ENCODE measurements at regions not wholly inside any gene's neighbourhood (a gene's known extent, or its start where the extent isn't known, plus 50 kb on each side); places are given as distances from the start of the nearest gene placed in this dataset.

- peaks cover 0 to 6% of the 10 kb centered on the region in 2 donors for H3K4me1 ChIP-seq
- H3K27me3 ChIP-seq, result no peaks in the 10 kb centered on the region
- no peak overlapping the region for H3K4me3 ChIP-seq
- H3K36me3 ChIP-seq, result no peaks in the 10 kb centered on the region
- H3K9me3 ChIP-seq, result no peaks in the 10 kb centered on the region
- no peak for TF ChIP-seq POLR2A (IDR thresholded peaks at IDR 0.05)
- TF ChIP-seq CTCF (IDR thresholded peaks at IDR 0.05 in 4 of 5, conservative IDR thresholded peaks at IDR 0.05 in 1 of 5), result no peak
- ATAC-seq, result no peak
- DNase-seq, result no peak
- H3K27ac ChIP-seq, result no peak overlapping the region
- in situ Hi-C loops (cut with MboI; ENCODE audit: low sequenced_read_pairs in 4 of 4), result no loop called here
- intact Hi-C loops (cut with DNase I; ENCODE audit: low total_unique reads), result no loop called here
These were observed 79.2 kb upstream of the PPP1R3C start for GRCh38 chr10:91711885-91712680.

DNA sequence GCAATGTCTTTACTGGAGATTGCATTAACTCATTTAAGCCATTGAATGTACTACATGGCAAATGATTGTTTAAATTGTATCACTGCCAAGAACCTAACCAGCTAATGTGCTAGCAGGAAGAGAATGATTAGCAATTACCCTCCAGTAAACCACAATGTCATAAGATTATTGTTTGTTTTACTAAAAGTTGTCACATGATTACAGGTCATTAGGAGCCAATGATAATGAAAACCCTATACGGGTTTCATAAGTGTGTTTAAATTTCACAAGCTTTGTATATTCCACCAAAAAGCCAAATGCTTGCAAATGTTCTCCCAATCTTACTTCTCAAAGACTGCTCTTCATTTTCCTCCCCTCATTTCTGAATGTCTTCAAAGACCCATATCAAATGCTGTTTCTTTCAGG lies 76.5 kb upstream of the PPP1R3C start:
- intact Hi-C loops (cut with DNase I; ENCODE audit: low total_unique reads) (no loop called here), in situ Hi-C loops (cut with MboI; ENCODE audit: low sequenced_read_pairs in 4 of 4) (no loop called here)
- peaks cover 0 to 6% of the 10 kb centered on the region in 2 donors for H3K4me1 ChIP-seq
- DNase-seq (no peak), ATAC-seq (no peak)
- no peaks in the 10 kb centered on the region for H3K9me3 ChIP-seq
- H3K36me3 ChIP-seq, result no peaks in the 10 kb centered on the region
- no peak for TF ChIP-seq POLR2A (IDR thresholded peaks at IDR 0.05)
- TF ChIP-seq CTCF (IDR thresholded peaks at IDR 0.05 in 4 of 5, conservative IDR thresholded peaks at IDR 0.05 in 1 of 5), result no peak
- H3K27ac ChIP-seq, result no peak overlapping the region
- no peak overlapping the region for H3K4me3 ChIP-seq
- H3K27me3 ChIP-seq, result no peaks in the 10 kb centered on the region

GRCh38 chr10:91708174-91708861 lies 75.4 kb upstream of the PPP1R3C start:
- intact Hi-C loops (cut with DNase I; ENCODE audit: low total_unique reads), result no loop called here

DNA sequence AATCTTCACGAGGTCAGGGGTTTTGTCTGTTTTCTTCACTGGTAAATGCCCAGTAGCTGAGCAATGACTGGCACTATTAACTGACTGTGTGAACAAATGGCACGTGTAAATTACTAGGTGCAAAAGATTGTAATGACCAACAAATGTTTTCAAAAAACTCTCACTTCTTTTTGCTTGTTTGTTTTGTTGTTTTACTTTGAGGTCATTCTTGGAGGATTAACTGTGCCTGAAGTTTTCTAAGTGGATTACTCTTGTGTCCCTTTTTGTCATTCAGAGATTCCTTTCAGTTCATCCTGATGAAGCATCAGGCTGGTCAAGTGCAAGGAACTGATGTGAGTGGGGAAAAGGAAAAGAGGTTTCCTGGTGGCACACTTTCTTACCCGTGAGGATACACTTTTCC lies 74.4 kb upstream of the PPP1R3C start:
- no peak for ATAC-seq
- Histone ChIP-seq H3K4me1 (peaks cover 0 to 6% of the 10 kb centered on the region in 2 donors), H3K27ac (no peak overlapping the region), H3K9me3 (no peaks in the 10 kb centered on the region), H3K4me3 (no peak overlapping the region), H3K27me3 (no peaks in the 10 kb centered on the region), H3K36me3 (no peaks in the 10 kb centered on the region)
- in situ Hi-C loops (cut with MboI; ENCODE audit: low sequenced_read_pairs in 4 of 4), result no loop called here
- intact Hi-C loops (cut with DNase I; ENCODE audit: low total_unique reads), result no loop called here
- TF ChIP-seq POLR2A (IDR thresholded peaks at IDR 0.05) (no peak), CTCF (IDR thresholded peaks at IDR 0.05 in 4 of 5, conservative IDR thresholded peaks at IDR 0.05 in 1 of 5) (no peak)
- no peak for DNase-seq

More at GRCh38 chr10:91708174-91708861, 75.4 kb upstream of the PPP1R3C start:
- TF ChIP-seq CTCF (IDR thresholded peaks at IDR 0.05 in 4 of 5, conservative IDR thresholded peaks at IDR 0.05 in 1 of 5) (no peak), POLR2A (IDR thresholded peaks at IDR 0.05) (no peak)
- Histone ChIP-seq H3K4me3 (no peak overlapping the region), H3K27ac (no peak overlapping the region), H3K4me1 (peaks cover 0 to 6% of the 10 kb centered on the region in 2 donors), H3K36me3 (no peaks in the 10 kb centered on the region), H3K27me3 (no peaks in the 10 kb centered on the region), H3K9me3 (no peaks in the 10 kb centered on the region)
- ATAC-seq (no peak), DNase-seq (no peak)
- in situ Hi-C loops (cut with MboI; ENCODE audit: low sequenced_read_pairs in 4 of 4), result no loop called here
